ENCODE measurements at regions not wholly inside any gene's neighbourhood (a gene's known extent, or its start where the extent isn't known, plus 50 kb on each side); places are given as distances from the start of the nearest gene placed in this dataset.

DNA sequence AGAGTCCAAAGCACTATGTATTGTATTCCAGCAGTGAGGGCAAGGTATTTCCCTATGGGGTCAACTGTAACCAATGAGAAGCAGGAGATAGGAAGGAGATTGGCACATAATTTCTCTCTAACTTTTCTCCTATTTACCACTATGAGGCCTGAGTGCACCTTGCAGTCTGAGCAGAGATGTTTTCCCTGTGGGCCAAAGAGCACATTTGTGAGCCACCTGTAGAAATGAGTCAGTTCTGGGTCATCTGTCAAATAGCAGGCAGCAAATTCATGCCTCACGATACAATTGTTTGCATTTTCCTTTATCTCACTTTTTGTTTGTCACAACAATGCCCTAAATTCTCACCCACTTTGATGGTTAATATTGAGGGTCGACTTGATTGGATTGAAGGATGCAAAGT lies 547.2 kb upstream of the NCAM2 start:
- TF ChIP-seq CTCF (IDR thresholded peaks at IDR 0.05) (no peak), EP300 (IDR thresholded peaks at IDR 0.05) (no peak), POLR2AphosphoS5 (IDR thresholded peaks at IDR 0.05) (no peak), POLR2A (IDR thresholded peaks at IDR 0.05) (no peak)
